Adrenal gland (tissue), 5 donors: ENCODE measurements at regions not wholly inside any gene's neighbourhood (a gene's known extent, or its start where the extent isn't known, plus 50 kb on each side); places are given as distances from the start of the nearest gene placed in this dataset.

Experiments used
- CTCF ChIP-seq, 6 experiments: fragments of 450-650 bp in 4 of 6; fragments of 200-600 bp in 2 of 6; sonication (generic) in 1 of 6; IDR thresholded peaks; 1 replicate in 5 of 6; 2 replicates in 1 of 6; pipeline versions ENCODE4 v1.5.1 to v1.8.0; 2016 to 2021; ENCODE audit warnings: antibody characterized with exemption in 6 of 6, mild to moderate bottlenecking in 2 of 6, moderate library complexity in 1 of 6
- POLR2A ChIP-seq, 2 donors: fragments of 450-650 bp; IDR thresholded peaks; one replicate each; pipeline ENCODE4 v1.6.1; 2017; ENCODE audit warnings: antibody characterized with exemption in 2 of 2, mild to moderate bottlenecking in 2 of 2, moderate library complexity in 1 of 2
- donor health status: DM: no; HTN: no; CAD: no.

GRCh38 chr6:18561037-18561750 is 174.0 kb downstream of the RNF144B start:
- no peak for TF ChIP-seq CTCF (IDR thresholded peaks at IDR 0.05)
- no peak for TF ChIP-seq POLR2A (IDR thresholded peaks at IDR 0.05)
